GM18873 (cell line): ENCODE measurements at regions not wholly inside any gene's neighbourhood (a gene's known extent, or its start where the extent isn't known, plus 50 kb on each side); places are given as distances from the start of the nearest gene placed in this dataset.

Experiments
- ATAC-seq: cut with Tn5 transposase; IDR thresholded peaks from one replicate; pipeline ENCODE4 v1.9.1; 2021; ENCODE audit warnings: mild to moderate bottlenecking, moderate library complexity, moderate number of reproducible peaks; ENCODE audit not compliant: unreplicated experiment, low FRiP score

DNA sequence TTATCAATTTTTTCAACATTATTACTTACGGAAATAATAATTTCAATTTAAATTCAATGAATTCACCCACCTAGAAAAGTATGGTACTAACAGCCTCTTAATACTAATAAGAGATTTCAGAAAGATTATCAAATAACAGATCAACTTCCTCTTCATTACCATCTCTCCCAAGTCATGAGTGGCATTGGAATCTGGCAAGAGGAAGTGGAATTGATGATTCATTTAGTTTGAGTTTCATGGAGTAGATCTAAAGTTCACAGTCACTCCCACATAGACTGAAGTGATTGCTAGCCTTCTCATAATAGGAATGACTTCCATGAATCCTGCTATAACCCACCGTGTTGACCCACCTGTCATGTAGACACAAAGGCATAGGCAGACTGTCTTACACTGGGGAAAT lies 77.7 kb upstream of the WDR75 start:
- no peak for ATAC-seq

- no peak for ATAC-seq
These were observed 76.7 kb upstream of the WDR75 start for GRCh38 chr2:189364607-189365006.

DNA sequence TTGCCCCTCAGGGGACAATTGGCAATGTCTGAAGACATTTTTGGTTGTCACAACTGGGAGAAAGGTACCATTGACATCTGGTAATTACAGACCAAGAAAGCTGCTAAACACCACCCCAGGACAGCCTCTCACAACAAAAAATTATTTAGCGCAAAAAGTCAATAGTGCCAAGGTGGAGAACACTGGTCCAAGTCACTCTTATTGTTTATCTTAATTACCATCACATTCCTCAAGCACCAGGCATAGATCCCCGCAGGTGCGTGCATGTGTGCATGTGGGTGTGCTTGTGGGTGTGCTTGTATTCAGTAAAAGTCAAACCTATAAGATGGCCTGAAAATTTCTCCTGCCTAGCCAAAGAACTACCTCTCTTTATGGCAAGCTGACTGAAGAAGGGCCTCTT lies 74.9 kb upstream of the WDR75 start:
- no peak for ATAC-seq

- no peak for ATAC-seq
These were observed 73.9 kb upstream of the WDR75 start for GRCh38 chr2:189367343-189367742.

DNA sequence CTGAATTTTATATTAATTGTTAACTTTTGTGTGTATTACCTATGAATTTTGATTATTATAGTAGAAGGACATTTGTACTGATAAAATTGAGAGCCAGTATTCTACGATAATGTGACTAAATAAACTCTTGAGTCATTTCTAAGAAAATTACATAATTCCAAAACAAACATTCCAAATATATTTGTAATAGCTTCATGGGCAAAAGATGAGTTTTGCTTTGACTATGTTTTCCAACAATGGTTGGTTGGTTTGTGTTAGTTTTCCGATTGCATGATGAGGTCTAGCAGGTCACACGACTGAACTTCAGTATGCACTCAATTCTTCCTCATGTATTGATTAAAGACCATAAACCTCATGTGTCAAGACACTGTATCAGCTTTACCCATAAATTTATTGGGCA lies 71.7 kb upstream of the WDR75 start:
- no peak for ATAC-seq

- no peak for ATAC-seq
These were observed 70.6 kb upstream of the WDR75 start for GRCh38 chr2:189370719-189371118.

DNA sequence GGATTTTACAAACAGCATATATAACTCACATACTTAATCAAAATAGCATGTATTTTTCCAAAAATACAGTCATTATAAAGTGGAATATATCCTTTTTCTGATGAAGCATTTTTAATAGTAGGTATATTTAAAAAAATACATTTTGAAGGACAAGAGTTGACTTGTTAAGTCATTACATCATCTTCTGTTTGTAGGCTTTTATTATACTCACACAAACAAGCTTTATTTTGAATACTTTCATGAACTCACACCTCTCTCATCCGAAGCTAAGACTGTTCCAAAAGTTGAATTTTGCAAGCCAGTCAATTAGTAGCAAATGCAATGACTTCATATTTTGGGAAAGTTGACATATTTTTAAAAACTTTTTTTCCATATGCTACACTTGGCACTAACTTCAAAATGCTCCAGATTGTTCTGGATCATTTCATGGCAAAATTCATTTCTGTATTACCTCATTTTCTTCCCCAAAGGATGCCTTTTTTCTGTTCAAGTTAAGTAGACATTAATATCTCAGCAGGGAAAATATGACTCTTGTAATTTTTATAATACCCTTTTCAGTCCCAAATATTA lies 68.5 kb upstream of the WDR75 start:
- no peak for ATAC-seq

GRCh38 chr2:189374481-189374880 lies 66.8 kb upstream of the WDR75 start:
- ATAC-seq, result no peak

- no peak for ATAC-seq
These were observed 65.4 kb upstream of the WDR75 start for GRCh38 chr2:189375842-189376241.

DNA sequence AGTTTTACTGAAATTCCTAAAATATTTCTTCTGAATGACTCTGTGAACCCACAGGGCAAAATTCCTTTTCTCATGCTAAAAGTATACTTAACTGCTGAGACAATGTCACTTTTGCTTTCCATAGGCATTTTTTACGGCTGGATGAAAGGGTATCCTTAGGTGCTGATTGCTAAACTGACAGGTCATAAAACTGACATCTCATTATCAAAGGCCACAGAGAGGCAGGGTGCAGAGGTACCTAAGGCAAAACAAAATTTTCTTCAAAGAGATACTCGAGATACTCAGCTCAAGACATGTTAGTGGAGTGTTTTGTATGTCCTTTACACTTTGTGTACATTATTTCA lies 62.0 kb upstream of the WDR75 start:
- no peak for ATAC-seq

DNA sequence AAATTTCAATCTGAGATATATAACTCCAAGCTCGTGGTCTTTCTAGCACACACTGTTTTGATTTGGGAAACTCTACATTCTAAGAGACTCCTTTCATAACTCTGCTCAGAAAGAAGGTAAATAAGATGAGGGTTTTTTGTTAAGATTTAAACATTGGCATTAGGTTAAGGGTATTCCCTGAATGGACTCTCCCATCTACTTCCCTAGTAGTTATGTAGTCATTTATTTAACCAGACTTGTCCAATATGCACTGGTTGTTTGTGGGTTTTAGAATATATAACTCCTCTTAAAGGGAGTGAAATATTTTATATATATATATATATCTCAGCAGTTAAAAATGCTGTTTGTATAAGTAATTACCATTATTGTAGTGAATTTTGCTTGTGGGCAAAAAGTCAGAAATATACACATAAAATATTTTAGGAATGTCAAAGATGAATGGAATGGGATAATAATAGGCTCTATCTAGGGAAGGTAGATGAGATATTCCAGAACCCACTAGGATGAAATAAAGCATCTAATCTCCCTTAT lies 61.5 kb upstream of the WDR75 start:
- ATAC-seq, result no peak

DNA sequence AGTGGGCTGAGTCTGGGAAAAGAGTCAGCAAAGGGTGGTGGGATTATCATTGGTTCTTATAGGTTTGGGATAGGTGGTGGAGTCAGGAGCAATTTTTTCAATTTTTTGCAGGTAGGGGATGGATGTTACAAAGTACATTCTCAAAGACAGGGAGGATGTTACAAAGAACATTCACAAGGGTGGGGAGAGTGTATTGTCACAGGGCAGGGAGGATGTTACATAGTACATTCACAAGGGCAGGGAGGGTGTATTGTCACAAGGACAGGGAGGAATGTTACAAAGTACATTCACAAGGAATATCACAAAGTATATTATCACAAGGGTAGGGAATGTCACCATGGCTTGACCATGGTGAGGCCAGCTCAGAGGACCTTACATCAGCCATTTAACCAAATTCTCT lies 58.6 kb upstream of the WDR75 start:
- ATAC-seq, result no peak

- ATAC-seq, result no peak
These were observed 54.5 kb upstream of the WDR75 start for GRCh38 chr2:189386741-189387140.

GRCh38 chr2:189391201-189391600 lies 50.1 kb upstream of the WDR75 start:
- ATAC-seq, result no peak
